ENCODE measurements at regions not wholly inside any gene's neighbourhood (a gene's known extent, or its start where the extent isn't known, plus 50 kb on each side); places are given as distances from the start of the nearest gene placed in this dataset.

- no peak for DNase-seq (ENCODE audit: low spot score)
- no peak for TF ChIP-seq CTCF (IDR thresholded peaks at IDR 0.05; ENCODE audit: extremely low read depth, missing control alignments)
Observed at GRCh38 chr7:153006911-153007310, 247.4 kb downstream of the ACTR3B start.

GRCh38 chr7:153010416-153010815, 250.9 kb downstream of the ACTR3B start:
- DNase-seq (ENCODE audit: low spot score), result no peak
- TF ChIP-seq CTCF (IDR thresholded peaks at IDR 0.05; ENCODE audit: extremely low read depth, missing control alignments), result no peak

GRCh38 chr7:153012203-153012602, 252.7 kb downstream of the ACTR3B start:
- no peak for TF ChIP-seq CTCF (IDR thresholded peaks at IDR 0.05; ENCODE audit: extremely low read depth, missing control alignments)

GRCh38 chr7:153017223-153017622, 257.7 kb downstream of the ACTR3B start:
- TF ChIP-seq CTCF (IDR thresholded peaks at IDR 0.05; ENCODE audit: extremely low read depth, missing control alignments), result no peak
- no peak for DNase-seq (ENCODE audit: low spot score)

More at GRCh38 chr7:153012203-153012602, 252.7 kb downstream of the ACTR3B start:
- DNase-seq (ENCODE audit: low spot score), result no peak

- DNase-seq (ENCODE audit: low spot score), result no peak
- TF ChIP-seq CTCF (IDR thresholded peaks at IDR 0.05; ENCODE audit: extremely low read depth, missing control alignments), result no peak
Observed at GRCh38 chr7:153021542-153021941, 262.0 kb downstream of the ACTR3B start.

- no peak for TF ChIP-seq CTCF (IDR thresholded peaks at IDR 0.05; ENCODE audit: extremely low read depth, missing control alignments)
- no peak for DNase-seq (ENCODE audit: low spot score)
Observed at GRCh38 chr7:153022475-153023193, 263.1 kb downstream of the ACTR3B start.

- TF ChIP-seq CTCF (IDR thresholded peaks at IDR 0.05; ENCODE audit: extremely low read depth, missing control alignments), result no peak
- no peak for DNase-seq (ENCODE audit: low spot score)
Observed at GRCh38 chr7:153023194-153023592, 263.6 kb downstream of the ACTR3B start.

Measured in GM20000 (cell line).